SK-N-SH (cell line): ENCODE measurements at regions not wholly inside any gene's neighbourhood (a gene's known extent, or its start where the extent isn't known, plus 50 kb on each side); places are given as distances from the start of the nearest gene placed in this dataset.
A peak's percentile ranks its signal among the peaks of the same experiment; 100 is the strongest.

ENCODE experiments used
- CTCF ChIA-PET: fragments of 300-600, 350-600 bp; formaldehyde crosslinking; extraction: SDS; loops from one replicate; lab custom pipeline; 2021; lab: Yijun Ruan, JAX
- POLR2A ChIA-PET: fragments of 350-600 bp; sonication (Branson Sonifier 250); formaldehyde crosslinking; extraction: SDS; loops from one replicate; lab custom pipeline; 2020; ENCODE audit warnings: antibody characterized with exemption, inconsistent platforms; lab: Yijun Ruan, JAX
- DNase-seq: peaks from one replicate; pipeline ENCODE4 v3.0.0; 2012
- H2AFZ ChIP-seq: fragments of 200-600 bp; sonication (generic); 2 replicates; pipeline ENCODE4 v1.8.1; 2016; ENCODE audit warnings: antibody characterized with exemption, mild to moderate bottlenecking, low read depth
- H3F3A ChIP-seq: fragments of 200-600 bp; sonication (generic); replicated peaks from 2 replicates; pipeline ENCODE3; 2016; ENCODE audit warnings: antibody characterized with exemption, mild to moderate bottlenecking; ENCODE audit not compliant: insufficient read depth
- H3K27ac ChIP-seq, 2 experiments: fragments of 200-500 bp in 1 of 2; fragments of 200-600 bp in 1 of 2; sonication (Bioruptor generic) in 1 of 2; sonication (generic), shearing (Covaris generic) in 1 of 2; 2 replicates each; pipeline versions ENCODE4 v1.5.1 to v1.6.1; 2014 to 2016; ENCODE audit warnings: low read depth in 2 of 2, inconsistent platforms in 1 of 2, low read length in 1 of 2, mild to moderate bottlenecking in 1 of 2, mixed read lengths in 1 of 2
- H3K27me3 ChIP-seq: fragments of 200-600 bp; sonication (generic), shearing (Covaris generic); 2 replicates; pipeline ENCODE4 v1.6.1; 2016; ENCODE audit warnings: mixed run types; ENCODE audit not compliant: insufficient read depth
- H3K36me3 ChIP-seq, 2 experiments: fragments of 200-500 bp in 1 of 2; fragments of 200-600 bp in 1 of 2; sonication (Bioruptor generic) in 1 of 2; sonication (generic) in 1 of 2; replicated peaks in 1 of 2; 2 replicates each; pipeline versions ENCODE3 to v1.5.1; 2014 to 2016; ENCODE audit warnings: low read length in 1 of 2, mild to moderate bottlenecking in 1 of 2; ENCODE audit not compliant: insufficient read depth in 2 of 2, control insufficient read depth in 1 of 2
- H3K4me1 ChIP-seq, 2 experiments: fragments of 200-500 bp in 1 of 2; fragments of 200-600 bp in 1 of 2; sonication (Bioruptor generic) in 1 of 2; sonication (generic), shearing (Covaris generic) in 1 of 2; 2 replicates each; pipeline versions ENCODE4 v1.5.1 to v1.6.1; 2014 to 2016; ENCODE audit warnings: low read depth in 1 of 2, low read length in 1 of 2, mixed run types in 1 of 2; ENCODE audit not compliant: insufficient read depth in 2 of 2, control insufficient read depth in 1 of 2
- H3K4me2 ChIP-seq: fragments of 200-600 bp; sonication (generic), shearing (Covaris generic); 2 replicates; pipeline ENCODE4 v1.6.1; 2017; ENCODE audit warnings: mixed run types
- H3K4me3 ChIP-seq, 2 experiments: fragments of 200-500 bp in 1 of 2; fragments of 200-600 bp in 1 of 2; sonication (Bioruptor generic) in 1 of 2; sonication (generic), shearing (Covaris generic) in 1 of 2; 2 replicates each; pipeline versions ENCODE4 v1.5.1 to v1.8.1; 2014 to 2016; ENCODE audit warnings: low read depth in 2 of 2, inconsistent platforms in 1 of 2, low read length in 1 of 2, mild to moderate bottlenecking in 1 of 2, mixed read lengths in 1 of 2, moderate library complexity in 1 of 2
- H3K79me2 ChIP-seq: fragments of 200-600 bp; sonication (generic); 2 replicates; pipeline ENCODE4 v1.8.1; 2017; ENCODE audit warnings: mild to moderate bottlenecking; ENCODE audit not compliant: insufficient read depth
- H3K9ac ChIP-seq: fragments of 200-600 bp; sonication (generic); 2 replicates; pipeline ENCODE4 v1.6.1; 2017; ENCODE audit warnings: mixed run types
- H3K9me2 ChIP-seq: fragments of 200-600 bp; sonication (generic); 2 replicates; pipeline ENCODE4 v1.6.1; 2017; ENCODE audit warnings: mixed run types
- H3K9me3 ChIP-seq: fragments of 200-600 bp; sonication (generic); 2 replicates; pipeline ENCODE4 v1.6.1; 2017; ENCODE audit warnings: mixed run types, mild to moderate bottlenecking, moderate library complexity
- H4K20me1 ChIP-seq: fragments of 200-600 bp; sonication (generic); 2 replicates; pipeline ENCODE4 v1.6.1; 2017; ENCODE audit warnings: mild to moderate bottlenecking, mixed run types; ENCODE audit not compliant: insufficient read depth
- GABPA ChIP-seq: IDR thresholded peaks from 2 replicates; pipeline ENCODE4 v1.4.0; 2012; ENCODE audit warnings: low read depth, mild to moderate bottlenecking
- RAD21 ChIP-seq: IDR thresholded peaks from 2 replicates; pipeline ENCODE4 v1.6.1; 2012; ENCODE audit warnings: mild to moderate bottlenecking, low read length
- RXRA ChIP-seq: IDR thresholded peaks from 2 replicates; pipeline ENCODE4 v1.4.0; 2012; ENCODE audit warnings: low read depth, mild to moderate bottlenecking, borderline replicate concordance
- WGBS: methylation state at CpG from one replicate; pipeline ENCODE4 v1.1.6; 2017; ENCODE audit warnings: low lambda C conversion rate; 5-methylcytosine and 5-hydroxymethylcytosine counted together
- TF ChIP-seq, protein P1 (sequence below): IDR thresholded peaks from 2 replicates; pipeline ENCODE4 v1.4.0; 2012; ENCODE audit warnings: low read depth, borderline replicate concordance
- TF ChIP-seq, protein P2 (sequence below): fragments of 200-600 bp; sonication (generic); IDR thresholded peaks from 2 replicates; pipeline ENCODE4 v1.6.1; 2017; ENCODE audit warnings: antibody characterized with exemption, mild to moderate bottlenecking, moderate library complexity

DNA sequence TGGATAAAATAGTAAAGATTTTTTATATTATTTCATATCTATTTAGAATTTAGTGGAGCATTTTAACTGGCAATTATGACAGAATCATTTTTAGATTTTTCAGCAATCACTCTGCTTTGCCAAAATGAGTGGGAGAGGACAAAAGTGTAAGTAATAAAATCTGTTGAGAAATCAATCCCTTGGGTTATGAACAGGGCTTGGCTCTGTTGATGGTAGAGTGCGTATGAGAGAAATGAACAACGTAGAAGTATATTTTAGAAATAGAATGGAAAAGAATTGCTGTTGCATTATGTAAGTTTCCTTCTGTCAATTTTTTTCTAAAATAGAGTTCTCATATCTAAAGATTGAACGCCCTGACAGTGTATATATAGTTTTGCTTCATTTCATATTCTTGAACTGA is 154.1 kb upstream of the PRDM9 start (continued):
- TF ChIP-seq, protein P1, sequence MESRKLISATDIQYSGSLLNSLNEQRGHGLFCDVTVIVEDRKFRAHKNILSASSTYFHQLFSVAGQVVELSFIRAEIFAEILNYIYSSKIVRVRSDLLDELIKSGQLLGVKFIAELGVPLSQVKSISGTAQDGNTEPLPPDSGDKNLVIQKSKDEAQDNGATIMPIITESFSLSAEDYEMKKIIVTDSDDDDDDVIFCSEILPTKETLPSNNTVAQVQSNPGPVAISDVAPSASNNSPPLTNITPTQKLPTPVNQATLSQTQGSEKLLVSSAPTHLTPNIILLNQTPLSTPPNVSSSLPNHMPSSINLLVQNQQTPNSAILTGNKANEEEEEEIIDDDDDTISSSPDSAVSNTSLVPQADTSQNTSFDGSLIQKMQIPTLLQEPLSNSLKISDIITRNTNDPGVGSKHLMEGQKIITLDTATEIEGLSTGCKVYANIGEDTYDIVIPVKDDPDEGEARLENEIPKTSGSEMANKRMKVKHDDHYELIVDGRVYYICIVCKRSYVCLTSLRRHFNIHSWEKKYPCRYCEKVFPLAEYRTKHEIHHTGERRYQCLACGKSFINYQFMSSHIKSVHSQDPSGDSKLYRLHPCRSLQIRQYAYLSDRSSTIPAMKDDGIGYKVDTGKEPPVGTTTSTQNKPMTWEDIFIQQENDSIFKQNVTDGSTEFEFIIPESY: no peak

DNA sequence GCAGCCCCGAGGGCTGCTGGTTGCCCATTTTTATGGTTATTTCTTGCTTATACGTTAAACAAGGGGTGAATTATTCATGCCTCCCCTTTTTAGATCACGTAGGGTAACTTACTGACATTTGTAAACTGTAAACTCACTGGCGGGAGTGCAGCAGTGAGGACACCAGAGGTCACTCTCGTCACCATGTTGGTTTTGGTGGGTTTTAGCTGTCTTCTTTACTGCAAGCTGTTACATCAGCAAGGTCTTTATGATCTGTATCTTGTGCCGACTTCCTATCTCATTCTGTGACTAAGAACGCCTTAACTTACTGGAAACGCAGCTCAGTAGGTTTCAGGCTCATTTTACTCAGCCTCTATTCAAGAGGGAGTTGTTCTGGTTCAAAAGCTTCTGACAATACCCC is 155.0 kb upstream of the PRDM9 start:
- CTCF ChIA-PET: interaction anchor here (0.7 kb wide), 1 partner anchor 12 kb away, joined by 3 read pairs; no protein-coding TSS in a partner anchor
- H3K4me2 ChIP-seq: peak overlapping the region; percentile 31; the same call in 1 of the 2 replicates
- H3K9ac ChIP-seq: no peak overlapping the region
- no peaks in the 10 kb centered on the region for H3K36me3 ChIP-seq
- H3F3A ChIP-seq: no peaks in the 10 kb centered on the region
- 6% methylated on average over 8 of the region's 8 CpGs for WGBS
- TF ChIP-seq RXRA (no peak), RAD21 (0 out of 2 replicates have a peak, but pooled peaks have one; percentile 6)
- TF ChIP-seq, protein P2, sequence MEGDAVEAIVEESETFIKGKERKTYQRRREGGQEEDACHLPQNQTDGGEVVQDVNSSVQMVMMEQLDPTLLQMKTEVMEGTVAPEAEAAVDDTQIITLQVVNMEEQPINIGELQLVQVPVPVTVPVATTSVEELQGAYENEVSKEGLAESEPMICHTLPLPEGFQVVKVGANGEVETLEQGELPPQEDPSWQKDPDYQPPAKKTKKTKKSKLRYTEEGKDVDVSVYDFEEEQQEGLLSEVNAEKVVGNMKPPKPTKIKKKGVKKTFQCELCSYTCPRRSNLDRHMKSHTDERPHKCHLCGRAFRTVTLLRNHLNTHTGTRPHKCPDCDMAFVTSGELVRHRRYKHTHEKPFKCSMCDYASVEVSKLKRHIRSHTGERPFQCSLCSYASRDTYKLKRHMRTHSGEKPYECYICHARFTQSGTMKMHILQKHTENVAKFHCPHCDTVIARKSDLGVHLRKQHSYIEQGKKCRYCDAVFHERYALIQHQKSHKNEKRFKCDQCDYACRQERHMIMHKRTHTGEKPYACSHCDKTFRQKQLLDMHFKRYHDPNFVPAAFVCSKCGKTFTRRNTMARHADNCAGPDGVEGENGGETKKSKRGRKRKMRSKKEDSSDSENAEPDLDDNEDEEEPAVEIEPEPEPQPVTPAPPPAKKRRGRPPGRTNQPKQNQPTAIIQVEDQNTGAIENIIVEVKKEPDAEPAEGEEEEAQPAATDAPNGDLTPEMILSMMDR: peak; percentile 37
- TF ChIP-seq, all 33 proteins: peak for 2
- Histone ChIP-seq H4K20me1 (no peaks in the 10 kb centered on the region), H3K4me3 (peak overlapping the region in 1 of 2 experiments; percentile 21; a peak in 1 of 4 replicates), H3K27ac (no peak overlapping the region), H3K9me2 (no peaks in the 10 kb centered on the region), H2AFZ (no peak overlapping the region), H3K4me1 (no peaks in the 10 kb centered on the region), H3K27me3 (no peaks in the 10 kb centered on the region), H3K79me2 (no peaks in the 10 kb centered on the region), H3K9me3 (no peaks in the 10 kb centered on the region)
- no peak for DNase-seq
- POLR2A ChIA-PET: no interaction called here

DNA sequence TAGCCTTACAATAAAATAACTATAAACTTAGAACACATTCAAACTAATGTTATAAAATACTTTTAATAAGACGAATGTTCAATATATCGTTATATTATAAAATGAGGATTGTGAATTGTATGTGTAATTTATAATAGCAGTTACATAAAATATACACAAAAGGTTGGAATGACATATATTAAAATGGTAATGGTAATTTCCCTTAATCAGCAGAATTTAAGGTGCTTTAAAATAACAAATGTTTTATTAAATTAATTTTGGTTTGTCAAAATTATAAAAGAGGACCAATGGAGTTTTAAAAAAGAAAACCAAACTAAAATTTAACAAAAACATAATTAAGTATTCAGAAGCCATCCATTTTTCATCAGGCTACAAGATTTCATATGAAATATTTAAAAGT is 164.3 kb upstream of the PRDM9 start:
- TF ChIP-seq GABPA (no peak), RXRA (no peak)
- TF ChIP-seq, protein P1: no peak
- TF ChIP-seq, all 33 proteins: peak for 0
- no peaks in the 10 kb centered on the region for H3K79me2 ChIP-seq
- POLR2A ChIA-PET: no interaction called here

More for the DNA sequence above, 164.3 kb upstream of the PRDM9 start:
- Histone ChIP-seq H3K4me2 (no peak overlapping the region), H3K9me3 (no peaks in the 10 kb centered on the region), H3K9ac (no peak overlapping the region), H4K20me1 (no peaks in the 10 kb centered on the region), H3F3A (peaks cover 2% of the 10 kb centered on the region), H3K27me3 (no peaks in the 10 kb centered on the region; the same call in 1 of the 2 replicates), H3K9me2 (no peaks in the 10 kb centered on the region), H3K4me3 (no peak overlapping the region), H3K36me3 (no peaks in the 10 kb centered on the region), H3K4me1 (no peaks in the 10 kb centered on the region), H3K27ac (no peak overlapping the region), H2AFZ (no peak overlapping the region)
- CTCF ChIA-PET: no interaction called here
- DNase-seq: no peak
- 4% methylated on average over 2 of the region's 2 CpGs for WGBS
